ENCODE measurements at regions not wholly inside any gene's neighbourhood (a gene's known extent, or its start where the extent isn't known, plus 50 kb on each side); places are given as distances from the start of the nearest gene placed in this dataset.

- no peaks in the 10 kb centered on the region for H3K27me3 ChIP-seq
- DNase-seq, result no peak
- no peaks in the 10 kb centered on the region for H3K36me3 ChIP-seq
- TF ChIP-seq, protein P1, sequence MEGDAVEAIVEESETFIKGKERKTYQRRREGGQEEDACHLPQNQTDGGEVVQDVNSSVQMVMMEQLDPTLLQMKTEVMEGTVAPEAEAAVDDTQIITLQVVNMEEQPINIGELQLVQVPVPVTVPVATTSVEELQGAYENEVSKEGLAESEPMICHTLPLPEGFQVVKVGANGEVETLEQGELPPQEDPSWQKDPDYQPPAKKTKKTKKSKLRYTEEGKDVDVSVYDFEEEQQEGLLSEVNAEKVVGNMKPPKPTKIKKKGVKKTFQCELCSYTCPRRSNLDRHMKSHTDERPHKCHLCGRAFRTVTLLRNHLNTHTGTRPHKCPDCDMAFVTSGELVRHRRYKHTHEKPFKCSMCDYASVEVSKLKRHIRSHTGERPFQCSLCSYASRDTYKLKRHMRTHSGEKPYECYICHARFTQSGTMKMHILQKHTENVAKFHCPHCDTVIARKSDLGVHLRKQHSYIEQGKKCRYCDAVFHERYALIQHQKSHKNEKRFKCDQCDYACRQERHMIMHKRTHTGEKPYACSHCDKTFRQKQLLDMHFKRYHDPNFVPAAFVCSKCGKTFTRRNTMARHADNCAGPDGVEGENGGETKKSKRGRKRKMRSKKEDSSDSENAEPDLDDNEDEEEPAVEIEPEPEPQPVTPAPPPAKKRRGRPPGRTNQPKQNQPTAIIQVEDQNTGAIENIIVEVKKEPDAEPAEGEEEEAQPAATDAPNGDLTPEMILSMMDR (IDR thresholded peaks at IDR 0.05), result no peak
- TF ChIP-seq POLR2A (IDR thresholded peaks at IDR 0.05) (no peak), POLR2AphosphoS5 (IDR thresholded peaks at IDR 0.05) (no peak), EP300 (IDR thresholded peaks at IDR 0.05) (no peak)
- no peak overlapping the region for H3K27ac ChIP-seq
- no peak overlapping the region for H3K4me3 ChIP-seq
- H3K4me1 ChIP-seq, result no peaks in the 10 kb centered on the region
- intact Hi-C loops (cut with DNase I), result no loop called here
- no peaks in the 10 kb centered on the region for H3K9me3 ChIP-seq
- 86 to 92% methylated on average over 4 of the region's 4 CpGs for WGBS, 2 donors
Measured at GRCh38 chr3:104554425-104554824, 812.3 kb upstream of the ALCAM start.

- no peaks in the 10 kb centered on the region for H3K4me1 ChIP-seq
- H3K4me3 ChIP-seq, result no peak overlapping the region
- H3K36me3 ChIP-seq, result no peaks in the 10 kb centered on the region
- no peak overlapping the region for H3K27ac ChIP-seq
- no peaks in the 10 kb centered on the region for H3K27me3 ChIP-seq
- WGBS, 2 donors, result 50 to 69% methylated on average over 1 of the region's 1 CpG
- intact Hi-C loops (cut with DNase I), result no loop called here
- TF ChIP-seq, protein P1 (IDR thresholded peaks at IDR 0.05), result no peak
- no peak for TF ChIP-seq POLR2AphosphoS5 (IDR thresholded peaks at IDR 0.05)
- no peak for TF ChIP-seq EP300 (IDR thresholded peaks at IDR 0.05)
- TF ChIP-seq POLR2A (IDR thresholded peaks at IDR 0.05), result no peak
- no peak for DNase-seq
- H3K9me3 ChIP-seq, result no peaks in the 10 kb centered on the region
Measured at GRCh38 chr3:104555728-104556127, 811.0 kb upstream of the ALCAM start.

DNA sequence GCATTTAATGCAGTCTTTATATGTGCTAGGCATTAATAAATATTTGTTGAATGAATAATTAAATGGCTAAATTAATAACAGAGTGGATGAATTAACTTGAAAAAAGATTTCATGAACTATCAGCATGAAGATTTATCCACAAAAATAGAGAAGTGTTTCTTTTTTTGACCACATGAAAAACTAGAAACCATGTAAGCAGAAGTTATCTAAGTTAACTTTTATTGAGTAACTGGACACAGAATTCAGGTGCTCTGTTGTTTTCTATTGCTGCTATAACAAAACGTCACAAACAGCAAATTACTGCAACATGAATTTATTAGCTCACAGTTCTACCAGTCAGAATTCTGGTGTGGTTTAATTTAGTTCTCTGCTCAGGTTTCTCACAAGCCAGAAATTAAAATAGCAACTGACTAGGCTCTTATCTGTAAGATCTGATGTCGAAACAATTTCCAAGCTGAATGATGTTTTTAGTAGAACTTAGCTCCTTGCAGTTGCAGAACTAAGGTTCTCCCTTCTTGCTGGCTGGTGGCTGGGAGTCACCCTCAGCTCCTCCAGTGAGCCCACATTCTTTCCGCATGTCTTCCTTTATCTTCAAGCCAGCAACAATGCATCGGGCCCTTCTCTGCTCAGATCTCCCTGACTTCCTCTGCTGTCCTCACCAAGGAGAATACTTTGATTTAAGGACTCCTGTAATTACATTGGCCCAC, 810.2 kb upstream of the ALCAM start:
- intact Hi-C loops (cut with DNase I), result no loop called here
- Histone ChIP-seq H3K4me1 (no peaks in the 10 kb centered on the region), H3K27me3 (no peaks in the 10 kb centered on the region), H3K9me3 (no peaks in the 10 kb centered on the region), H3K27ac (no peak overlapping the region), H3K36me3 (no peaks in the 10 kb centered on the region), H3K4me3 (no peak overlapping the region)
- WGBS, 2 donors, result 65 to 66% methylated on average over 4 of the region's 4 CpGs
- no peak for DNase-seq
- TF ChIP-seq, protein P1 (IDR thresholded peaks at IDR 0.05), result no peak
- TF ChIP-seq EP300 (IDR thresholded peaks at IDR 0.05), result no peak
- no peak for TF ChIP-seq POLR2A (IDR thresholded peaks at IDR 0.05)

DNA sequence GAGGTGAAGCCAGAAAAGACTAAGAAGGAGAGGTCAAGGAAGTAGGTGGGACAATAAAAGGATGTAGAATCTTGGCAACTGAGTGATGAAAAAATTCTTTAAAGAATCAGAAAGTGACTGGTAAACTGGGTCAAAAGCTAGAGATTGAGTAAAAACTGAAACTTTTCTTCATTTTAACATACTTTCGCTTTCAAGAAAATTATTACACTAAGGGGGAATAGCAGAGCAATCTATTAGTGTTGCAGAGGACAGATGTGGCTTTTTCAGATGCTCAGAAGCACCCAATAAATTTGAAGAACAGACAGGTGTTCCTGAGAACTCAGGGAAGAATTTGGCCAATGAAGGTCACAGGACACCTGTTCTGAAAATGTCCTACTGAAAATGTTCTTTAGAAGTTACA, 805.4 kb upstream of the ALCAM start:
- Histone ChIP-seq H3K36me3 (no peaks in the 10 kb centered on the region), H3K4me1 (no peaks in the 10 kb centered on the region), H3K9me3 (no peaks in the 10 kb centered on the region), H3K4me3 (no peak overlapping the region), H3K27me3 (no peaks in the 10 kb centered on the region), H3K27ac (no peak overlapping the region)
- WGBS, 2 donors, result 86 to 98% methylated on average over 1 of the region's 1 CpG
- TF ChIP-seq POLR2AphosphoS5 (IDR thresholded peaks at IDR 0.05) (no peak), POLR2A (IDR thresholded peaks at IDR 0.05) (no peak), EP300 (IDR thresholded peaks at IDR 0.05) (no peak)
- TF ChIP-seq, protein P1 (IDR thresholded peaks at IDR 0.05), result no peak
- intact Hi-C loops (cut with DNase I), result no loop called here
- no peak for DNase-seq

Data from sigmoid colon (tissue), 6 donors.